IPS-18a (cell line): ENCODE measurements at regions not wholly inside any gene's neighbourhood (a gene's known extent, or its start where the extent isn't known, plus 50 kb on each side); places are given as distances from the start of the nearest gene placed in this dataset.

Source experiments
- H3K27ac ChIP-seq: one replicate; pipeline ENCODE4 v1.5.1; 2013; ENCODE audit warnings: low read length
- H3K27me3 ChIP-seq: one replicate; pipeline ENCODE4 v1.6.1; 2013; ENCODE audit warnings: mild to moderate bottlenecking, low read length; ENCODE audit not compliant: control insufficient read depth, insufficient read depth
- H3K36me3 ChIP-seq: one replicate; pipeline ENCODE4 v1.6.1; 2013; ENCODE audit warnings: low read depth, low read length; ENCODE audit not compliant: control insufficient read depth
- H3K4me1 ChIP-seq: one replicate; pipeline ENCODE4 v1.6.1; 2013; ENCODE audit warnings: low read depth, low read length; ENCODE audit not compliant: control insufficient read depth
- H3K4me3 ChIP-seq: one replicate; pipeline ENCODE4 v1.5.1; 2013; ENCODE audit warnings: low read length
- H3K9ac ChIP-seq: one replicate; pipeline ENCODE4 v1.6.1; 2013; ENCODE audit warnings: mild to moderate bottlenecking, low read length, moderate library complexity
- H3K9me3 ChIP-seq: one replicate; pipeline ENCODE4 v1.6.1; 2013; ENCODE audit warnings: low read depth, low read length; ENCODE audit not compliant: control insufficient read depth

DNA sequence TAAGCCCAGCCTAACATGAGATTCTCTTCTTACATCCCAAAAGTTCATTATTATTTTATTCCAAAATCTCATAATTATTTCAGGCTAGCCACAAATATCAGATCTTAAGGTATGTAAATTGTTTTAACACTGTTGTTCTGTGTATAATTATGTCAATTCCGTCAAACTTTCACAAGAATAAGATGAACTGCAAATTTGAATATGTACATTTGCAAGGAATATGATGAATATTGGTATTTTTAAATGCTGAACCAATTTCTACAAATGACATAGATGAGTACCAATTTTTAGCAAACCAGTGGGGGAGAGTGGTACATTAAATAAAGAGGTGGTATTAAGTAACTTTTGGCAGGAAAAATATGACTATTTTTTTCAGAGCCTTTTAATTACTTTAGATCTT is 282.3 kb upstream of the MAD2L1 start:
- no peak overlapping the region for H3K9ac ChIP-seq
- H3K27me3 ChIP-seq = no peaks in the 10 kb centered on the region
- H3K9me3 ChIP-seq = no peaks in the 10 kb centered on the region
- H3K27ac ChIP-seq = no peak overlapping the region
- no peaks in the 10 kb centered on the region for H3K4me1 ChIP-seq
- no peaks in the 10 kb centered on the region for H3K36me3 ChIP-seq
- no peak overlapping the region for H3K4me3 ChIP-seq

DNA sequence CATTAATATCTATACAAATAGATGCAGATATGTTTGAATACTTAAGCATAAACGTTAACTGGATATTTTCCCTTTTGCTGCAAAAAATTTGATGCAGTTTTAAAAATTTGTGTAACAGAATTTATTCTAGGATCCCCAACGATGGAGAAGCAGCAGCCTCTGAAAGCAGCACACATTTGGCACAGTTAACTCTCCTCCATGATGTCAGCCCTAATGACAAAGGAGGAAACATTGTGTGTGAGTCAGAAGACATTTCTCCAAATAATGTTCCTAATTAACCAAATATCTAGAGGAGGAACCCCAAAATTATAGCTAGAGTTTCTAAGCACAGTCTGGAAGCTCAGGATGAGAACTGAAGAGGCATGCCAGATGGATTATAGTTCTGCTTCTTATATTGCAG is 281.9 kb upstream of the MAD2L1 start:
- Histone ChIP-seq H3K9me3 (no peaks in the 10 kb centered on the region), H3K36me3 (no peaks in the 10 kb centered on the region), H3K27me3 (no peaks in the 10 kb centered on the region), H3K27ac (no peak overlapping the region), H3K4me1 (no peaks in the 10 kb centered on the region), H3K4me3 (no peak overlapping the region), H3K9ac (no peak overlapping the region)

DNA sequence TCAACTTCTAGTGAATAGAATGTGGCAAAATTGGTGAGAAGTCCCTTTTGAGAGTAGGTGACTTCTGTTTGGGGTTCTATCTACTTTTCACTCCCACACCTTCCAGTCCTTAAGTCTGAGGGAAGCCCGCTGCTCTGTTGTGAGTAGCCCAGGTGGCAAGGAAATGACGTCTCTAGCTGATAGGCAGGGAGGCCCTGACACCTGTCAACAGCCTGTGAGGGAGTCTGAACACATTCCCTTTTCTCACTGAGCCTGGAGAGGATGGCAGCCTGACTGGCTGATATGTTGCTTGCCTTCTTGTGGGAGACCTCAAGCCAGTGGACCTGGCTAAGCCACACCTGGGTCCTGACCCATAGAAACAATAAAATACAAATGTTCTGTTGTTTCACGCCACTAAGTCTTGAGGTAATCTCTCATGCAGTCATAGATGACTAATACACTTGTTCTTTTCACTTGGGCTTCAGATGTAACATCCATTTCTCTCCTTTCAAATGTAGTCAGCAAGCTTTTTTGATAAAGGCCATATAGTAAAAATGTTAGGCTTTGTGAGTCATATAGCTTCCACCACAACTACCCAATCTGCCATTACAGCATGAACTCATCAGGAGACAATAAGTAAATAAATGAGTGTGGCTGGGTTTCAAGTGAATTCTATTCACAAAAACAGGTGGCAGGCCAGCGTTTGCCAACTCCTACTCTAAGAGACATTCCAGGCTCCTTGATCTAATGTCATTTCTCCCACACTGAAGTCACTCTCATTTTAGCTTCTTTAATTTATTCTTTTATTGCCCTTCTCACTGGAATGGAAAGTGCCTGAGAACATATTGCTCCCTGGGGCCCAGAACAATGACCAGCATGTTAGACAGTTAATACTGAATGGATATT is 265.1 kb upstream of the MAD2L1 start:
- no peaks in the 10 kb centered on the region for H3K9me3 ChIP-seq
- no peak overlapping the region for H3K9ac ChIP-seq
- H3K36me3 ChIP-seq = no peaks in the 10 kb centered on the region
- H3K4me3 ChIP-seq = no peak overlapping the region
- H3K27me3 ChIP-seq = no peaks in the 10 kb centered on the region
- no peak overlapping the region for H3K27ac ChIP-seq
- peaks cover 4% of the 10 kb centered on the region for H3K4me1 ChIP-seq

DNA sequence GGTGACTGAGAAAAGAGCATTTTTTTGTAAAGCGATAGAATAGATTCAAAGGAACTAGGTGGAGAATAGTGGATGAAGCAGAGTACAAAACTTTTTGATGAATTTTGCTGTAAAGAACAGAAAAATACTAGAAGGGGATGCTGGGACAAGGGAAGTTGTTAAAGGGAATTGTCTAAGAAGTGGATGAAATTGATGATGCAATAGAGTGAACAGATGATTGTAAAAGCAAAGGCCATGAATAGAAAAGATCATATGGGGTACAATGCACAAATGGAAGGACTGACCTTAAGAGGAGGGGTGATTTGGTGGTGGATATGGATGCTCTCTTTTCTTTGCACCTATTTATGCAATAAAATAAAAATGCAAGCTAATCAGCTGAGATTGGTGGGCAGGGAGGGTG is 262.7 kb upstream of the MAD2L1 start:
- Histone ChIP-seq H3K27ac (no peak overlapping the region), H3K4me3 (no peak overlapping the region), H3K36me3 (no peaks in the 10 kb centered on the region), H3K27me3 (no peaks in the 10 kb centered on the region), H3K9ac (no peak overlapping the region), H3K4me1 (peaks cover 4% of the 10 kb centered on the region), H3K9me3 (no peaks in the 10 kb centered on the region)

DNA sequence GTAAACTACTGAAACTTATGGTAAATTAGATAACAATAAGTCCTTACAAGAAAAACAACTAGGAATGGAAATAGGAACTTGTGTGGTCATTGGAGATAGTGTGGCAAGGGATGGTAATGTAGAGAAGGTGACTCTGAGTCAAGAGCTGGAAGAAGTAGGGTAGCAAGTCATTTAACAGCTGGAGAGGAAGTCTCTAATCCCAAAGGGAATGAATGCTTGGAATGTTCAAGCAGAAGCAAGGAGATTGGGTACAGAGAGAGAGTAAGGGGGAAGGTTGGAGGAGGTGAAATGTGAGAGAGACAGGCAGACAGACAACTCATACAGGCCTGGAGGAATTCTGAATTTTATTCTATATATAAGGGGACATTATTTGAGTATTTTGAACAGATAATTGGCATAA is 260.6 kb upstream of the MAD2L1 start:
- Histone ChIP-seq H3K36me3 (no peaks in the 10 kb centered on the region), H3K27ac (no peak overlapping the region), H3K4me3 (no peak overlapping the region), H3K9me3 (no peaks in the 10 kb centered on the region), H3K27me3 (no peaks in the 10 kb centered on the region), H3K9ac (no peak overlapping the region), H3K4me1 (peaks cover 4% of the 10 kb centered on the region)

DNA sequence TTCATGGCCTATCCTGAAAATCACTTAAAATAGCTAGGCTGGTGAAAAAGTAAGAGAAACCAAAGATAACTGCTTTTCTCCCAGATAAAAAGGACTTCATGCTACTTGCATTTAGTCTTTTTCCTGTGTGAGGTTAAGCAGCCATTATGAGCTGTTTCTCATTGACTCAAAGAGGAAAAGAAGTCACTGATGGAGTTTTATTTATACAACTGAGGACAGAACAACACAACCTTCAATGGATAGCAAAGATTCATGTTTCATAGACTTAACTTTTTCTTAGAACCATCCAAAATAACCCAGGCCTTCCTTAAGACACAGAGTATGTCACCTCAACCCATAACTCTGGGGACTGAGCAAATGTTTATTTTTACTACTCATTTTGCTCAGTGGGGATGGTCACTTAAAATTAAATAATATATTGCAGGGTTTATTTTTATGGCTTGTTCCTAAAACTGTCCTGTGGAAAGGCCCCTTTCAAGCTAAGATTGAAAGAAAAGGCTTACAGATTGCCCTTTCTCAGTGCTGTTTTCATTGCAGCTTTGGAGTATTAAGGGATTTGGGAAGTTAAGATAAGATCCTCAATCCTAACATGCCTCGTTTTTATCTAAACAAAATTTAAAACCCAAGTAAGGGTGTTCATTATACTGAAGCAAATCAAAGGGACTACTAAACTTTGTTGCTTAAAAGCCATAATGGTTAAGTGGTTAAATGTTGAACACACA is 252.6 kb upstream of the MAD2L1 start:
- no peaks in the 10 kb centered on the region for H3K4me1 ChIP-seq
- no peak overlapping the region for H3K4me3 ChIP-seq
- H3K9ac ChIP-seq = no peak overlapping the region
- H3K27ac ChIP-seq = no peak overlapping the region
- H3K27me3 ChIP-seq = no peaks in the 10 kb centered on the region
- H3K9me3 ChIP-seq = no peaks in the 10 kb centered on the region
- H3K36me3 ChIP-seq = no peaks in the 10 kb centered on the region

DNA sequence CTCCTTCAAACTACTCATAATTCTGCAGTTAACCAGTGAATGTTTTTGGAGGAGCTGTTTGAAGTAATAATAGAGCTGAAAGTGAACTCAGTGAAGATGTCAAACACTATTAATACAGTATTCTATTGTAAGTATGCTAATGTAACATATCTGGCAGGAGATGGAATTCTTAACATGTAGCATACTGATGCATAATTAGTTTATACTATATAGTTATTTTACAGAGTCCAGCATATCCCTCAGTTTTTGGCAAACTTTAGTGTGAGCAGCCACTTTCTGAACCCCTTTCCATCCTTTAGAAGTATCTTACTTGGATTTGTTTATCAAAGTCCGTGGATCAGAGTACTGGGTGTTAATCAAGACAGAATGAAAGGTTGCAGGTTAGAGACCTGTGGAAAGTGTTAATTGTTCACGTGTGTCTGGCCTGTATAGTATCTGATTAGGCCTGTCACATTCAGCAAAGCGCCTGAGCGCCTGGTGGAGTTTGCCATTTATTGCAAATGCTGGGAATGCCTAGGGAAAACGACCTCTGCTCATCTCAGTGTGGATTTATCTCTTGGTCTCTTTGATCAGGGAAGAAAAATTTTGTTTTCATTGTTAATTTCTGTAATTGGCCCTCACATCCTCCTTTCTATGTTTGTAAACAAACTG is 251.7 kb upstream of the MAD2L1 start:
- Histone ChIP-seq H3K27ac (no peak overlapping the region), H3K9me3 (no peaks in the 10 kb centered on the region), H3K36me3 (no peaks in the 10 kb centered on the region), H3K27me3 (no peaks in the 10 kb centered on the region), H3K9ac (no peak overlapping the region), H3K4me3 (no peak overlapping the region), H3K4me1 (no peaks in the 10 kb centered on the region)

DNA sequence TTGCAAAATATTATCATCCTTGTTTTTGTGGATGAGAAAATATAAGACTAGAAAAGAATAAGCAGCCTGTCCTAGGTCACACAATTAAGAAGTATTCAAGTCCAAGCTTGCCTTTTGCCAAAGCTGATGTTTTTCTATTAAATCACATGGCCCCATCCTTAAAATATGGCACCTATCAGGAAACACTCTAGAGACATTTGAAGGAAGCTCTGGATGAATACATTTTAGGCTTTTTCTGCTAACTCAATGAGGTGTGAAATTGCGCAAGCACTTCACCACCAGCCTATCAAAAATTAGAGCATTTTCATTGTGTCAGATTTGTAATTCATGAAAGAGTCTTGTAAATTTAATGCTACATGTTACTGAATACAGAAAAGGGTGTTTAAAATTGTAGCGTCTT is 251.1 kb upstream of the MAD2L1 start:
- H3K27me3 ChIP-seq = no peaks in the 10 kb centered on the region
- no peak overlapping the region for H3K9ac ChIP-seq
- H3K4me3 ChIP-seq = no peak overlapping the region
- no peak overlapping the region for H3K27ac ChIP-seq
- H3K9me3 ChIP-seq = no peaks in the 10 kb centered on the region
- H3K4me1 ChIP-seq = no peaks in the 10 kb centered on the region
- H3K36me3 ChIP-seq = no peaks in the 10 kb centered on the region

DNA sequence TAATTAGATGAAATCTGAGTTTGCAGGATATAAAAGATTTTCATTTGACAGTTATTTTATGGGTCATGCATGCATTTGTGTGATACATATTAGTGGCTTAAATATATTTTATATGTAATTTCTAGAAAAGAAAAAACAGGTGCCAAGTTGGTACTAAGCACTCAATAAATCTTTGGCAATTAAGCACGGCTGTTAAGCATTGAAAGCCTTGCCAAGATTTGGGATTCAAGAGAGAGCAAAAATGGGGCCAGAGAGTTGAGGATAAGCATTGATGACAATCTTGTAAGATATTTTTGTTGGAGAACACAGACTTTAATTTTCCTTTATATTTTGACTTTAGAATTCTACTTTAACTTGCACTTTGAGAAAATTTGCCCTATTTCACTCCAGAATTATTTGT is 249.8 kb upstream of the MAD2L1 start:
- H3K9me3 ChIP-seq = no peaks in the 10 kb centered on the region
- no peaks in the 10 kb centered on the region for H3K36me3 ChIP-seq
- H3K27me3 ChIP-seq = no peaks in the 10 kb centered on the region
- no peak overlapping the region for H3K27ac ChIP-seq
- no peaks in the 10 kb centered on the region for H3K4me1 ChIP-seq
- no peak overlapping the region for H3K9ac ChIP-seq
- H3K4me3 ChIP-seq = no peak overlapping the region

DNA sequence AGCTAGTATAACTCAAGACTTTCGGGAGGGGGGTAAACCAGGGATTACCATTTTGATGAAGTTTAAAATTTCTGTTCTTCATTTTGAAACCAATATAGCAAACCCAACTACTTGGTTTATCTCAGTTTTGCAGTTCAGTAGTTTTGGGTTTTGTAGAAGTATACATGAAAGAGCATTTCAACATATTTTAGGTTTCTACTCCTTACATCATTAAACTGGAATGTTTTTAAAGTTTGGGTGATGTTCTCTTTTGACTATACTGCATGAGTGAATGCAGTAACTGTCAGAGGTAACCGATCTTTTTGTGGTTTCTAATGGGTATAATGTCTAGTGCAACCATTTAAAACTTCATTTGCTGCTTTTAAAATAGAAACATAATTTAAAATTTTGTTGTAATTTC is 248.3 kb upstream of the MAD2L1 start:
- Histone ChIP-seq H3K27me3 (no peaks in the 10 kb centered on the region), H3K27ac (no peak overlapping the region), H3K4me3 (no peak overlapping the region), H3K9ac (no peak overlapping the region), H3K9me3 (no peaks in the 10 kb centered on the region), H3K36me3 (no peaks in the 10 kb centered on the region), H3K4me1 (no peaks in the 10 kb centered on the region)

DNA sequence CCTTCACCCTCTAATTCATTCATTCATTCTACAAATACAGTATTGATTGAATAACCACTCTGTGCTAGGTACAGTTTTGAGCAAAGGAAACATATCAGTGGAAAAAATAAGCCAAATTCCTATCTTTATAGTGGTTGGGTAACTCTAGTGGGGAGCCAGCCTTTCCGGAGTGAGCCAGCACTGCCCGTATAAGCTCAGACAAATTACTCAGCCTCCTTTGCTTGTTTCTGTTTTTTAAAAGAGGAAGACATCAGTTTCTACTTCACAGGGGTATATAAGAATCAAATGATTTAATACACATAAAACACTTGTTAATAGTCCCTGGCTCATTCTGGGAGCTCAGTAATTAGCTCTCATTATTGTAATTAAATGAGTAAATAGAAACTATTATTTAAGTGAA is 238.2 kb upstream of the MAD2L1 start:
- Histone ChIP-seq H3K27ac (no peak overlapping the region), H3K4me3 (no peak overlapping the region), H3K36me3 (no peaks in the 10 kb centered on the region), H3K27me3 (no peaks in the 10 kb centered on the region), H3K9me3 (peaks cover 3% of the 10 kb centered on the region), H3K9ac (no peak overlapping the region), H3K4me1 (no peaks in the 10 kb centered on the region)
